Aorta (tissue), 5 donors: ENCODE measurements at regions not wholly inside any gene's neighbourhood (a gene's known extent, or its start where the extent isn't known, plus 50 kb on each side); places are given as distances from the start of the nearest gene placed in this dataset.

Source experiments
- ATAC-seq: fragments of 200-7000 bp; cut with Tn5 transposase; one replicate; pipeline ENCODE4 v1.9.1; 2022; ENCODE audit warnings: moderate library complexity; ENCODE audit not compliant: low FRiP score
- DNase-seq, 2 donors: peaks; one replicate each; pipeline ENCODE4 v3.0.0-alpha.2; 2020
- H3K27ac ChIP-seq, 2 donors: one replicate each; pipeline ENCODE4 v1.5.1; 2013; ENCODE audit warnings: low read length in 2 of 2, mild to moderate bottlenecking in 2 of 2, moderate library complexity in 2 of 2, control low read depth in 1 of 2, inconsistent platforms in 1 of 2, low read depth in 1 of 2
- H3K27me3 ChIP-seq, 2 donors: one replicate each; pipeline ENCODE4 v1.6.1; 2013; ENCODE audit warnings: control low read depth in 1 of 2, low read length in 1 of 2, mild to moderate bottlenecking in 1 of 2, moderate library complexity in 1 of 2; ENCODE audit not compliant: insufficient read depth in 2 of 2, control insufficient read depth in 1 of 2
- H3K36me3 ChIP-seq, 2 donors: one replicate each; pipeline ENCODE4 v1.6.1; 2013; ENCODE audit warnings: control low read depth in 1 of 2, low read length in 1 of 2, mild to moderate bottlenecking in 1 of 2; ENCODE audit not compliant: insufficient read depth in 2 of 2, control insufficient read depth in 1 of 2
- H3K4me1 ChIP-seq, 2 donors: one replicate each; pipeline ENCODE4 v1.6.1; 2013; ENCODE audit warnings: low read length in 2 of 2, control low read depth in 1 of 2, mild to moderate bottlenecking in 1 of 2, moderate library complexity in 1 of 2; ENCODE audit not compliant: insufficient read depth in 2 of 2, control insufficient read depth in 1 of 2
- H3K4me3 ChIP-seq, 2 donors: one replicate each; pipeline ENCODE4 v1.5.1; 2013; ENCODE audit warnings: low read length in 2 of 2, control low read depth in 1 of 2, mild to moderate bottlenecking in 1 of 2
- H3K9me3 ChIP-seq: one replicate; pipeline ENCODE4 v1.6.1; 2013; ENCODE audit warnings: mild to moderate bottlenecking, low read length; ENCODE audit not compliant: control insufficient read depth
- WGBS, 2 donors: extraction: QIAGEN DNeasy Blood & Tissue Kit; methylation state at CpG; one replicate each; pipeline ENCODE4 v1.1.7; 2013; 5-methylcytosine and 5-hydroxymethylcytosine counted together
- intact Hi-C, 2 donors: fragments of 100-400 bp; cut with DNase I; formaldehyde crosslinking; loops; one replicate each; pipeline versions ENCODE4 v1.14.2 to v1.15.0; 2022
- donor health status: healthy with polysubstance abuse.
- donor health status: Bipolar disorder and iron deficiency.
- donor health status: DM: no; HTN: no; CAD: no.
- donor health status: DM: no; HTN: no; CAD: no.
- donor health status: DM: yes; HTN: yes; CAD: no.

- 74 to 82% methylated on average over 3 of the region's 3 CpGs for WGBS, 2 donors
- no peak for DNase-seq
- no peak for ATAC-seq
- intact Hi-C loops, result no loop called here
- no peaks in the 10 kb centered on the region for H3K9me3 ChIP-seq
- no peaks in the 10 kb centered on the region for H3K27me3 ChIP-seq
- no peak overlapping the region for H3K27ac ChIP-seq
- no peaks in the 10 kb centered on the region for H3K36me3 ChIP-seq
- H3K4me3 ChIP-seq, result no peak overlapping the region
- H3K4me1 ChIP-seq, result no peaks in the 10 kb centered on the region
Observed at GRCh38 chr4:167541286-167541685, 307.0 kb upstream of the SPOCK3 start.

DNA sequence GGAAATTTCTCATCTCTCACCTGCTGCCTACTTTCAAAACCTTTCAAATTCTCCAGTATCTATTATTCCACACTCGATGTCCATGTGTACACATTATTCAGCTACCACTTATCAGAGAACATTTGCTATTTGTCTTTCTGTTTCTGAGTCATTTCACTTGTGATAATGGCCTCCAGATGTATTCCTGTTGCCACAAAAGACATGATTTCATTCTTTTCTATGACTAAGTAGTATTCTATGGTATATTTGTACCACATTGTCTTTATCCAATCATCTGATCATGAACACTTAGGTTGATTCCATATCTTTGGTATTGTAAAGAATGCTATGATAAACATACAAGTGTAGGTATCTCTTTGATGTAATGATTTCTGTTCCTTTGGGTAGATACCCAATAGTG is 310.1 kb upstream of the SPOCK3 start:
- Histone ChIP-seq H3K4me3 (no peak overlapping the region), H3K4me1 (no peaks in the 10 kb centered on the region), H3K27ac (no peak overlapping the region), H3K27me3 (no peaks in the 10 kb centered on the region), H3K36me3 (no peaks in the 10 kb centered on the region), H3K9me3 (no peaks in the 10 kb centered on the region)
- no peak for DNase-seq
- 54 to 59% methylated on average over 1 of the region's 1 CpG for WGBS, 2 donors
- ATAC-seq, result no peak
- intact Hi-C loops, result no loop called here

DNA sequence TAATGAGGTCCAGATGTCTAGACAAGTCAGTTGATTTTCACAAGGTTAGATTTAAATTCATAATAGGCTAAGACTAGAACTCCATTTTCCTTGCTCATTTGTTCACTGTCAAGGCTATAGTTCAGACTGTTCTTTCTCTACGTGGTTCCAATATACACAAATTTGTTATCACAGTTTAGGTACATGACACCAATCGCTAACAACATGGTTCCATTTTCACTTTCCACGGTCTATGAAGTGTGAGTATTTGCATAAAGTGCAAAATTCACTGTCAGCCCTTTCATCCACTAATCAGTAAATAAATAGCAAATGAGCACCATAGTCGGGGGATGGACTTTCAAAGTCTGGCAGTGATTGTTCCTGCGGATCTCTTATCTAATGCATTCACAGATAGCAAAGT is 315.7 kb upstream of the SPOCK3 start:
- H3K27me3 ChIP-seq, result no peaks in the 10 kb centered on the region
- H3K9me3 ChIP-seq, result no peaks in the 10 kb centered on the region
- H3K4me1 ChIP-seq, result no peaks in the 10 kb centered on the region
- ATAC-seq (no peak), DNase-seq (no peak)
- WGBS, 2 donors, result 60 to 67% methylated on average over 5 of the region's 5 CpGs
- no peak overlapping the region for H3K27ac ChIP-seq
- no peaks in the 10 kb centered on the region for H3K36me3 ChIP-seq
- intact Hi-C loops, result no loop called here
- no peak overlapping the region for H3K4me3 ChIP-seq

GRCh38 chr4:167555338-167556022 is 321.2 kb upstream of the SPOCK3 start:
- Histone ChIP-seq H3K27me3 (no peaks in the 10 kb centered on the region), H3K4me3 (no peak overlapping the region), H3K27ac (no peak overlapping the region), H3K4me1 (no peaks in the 10 kb centered on the region), H3K9me3 (no peaks in the 10 kb centered on the region), H3K36me3 (no peaks in the 10 kb centered on the region)
- ATAC-seq (no peak), DNase-seq (no peak)
- intact Hi-C loops, result no loop called here
- WGBS, 2 donors, result 75 to 80% methylated on average over 3 of the region's 3 CpGs

DNA sequence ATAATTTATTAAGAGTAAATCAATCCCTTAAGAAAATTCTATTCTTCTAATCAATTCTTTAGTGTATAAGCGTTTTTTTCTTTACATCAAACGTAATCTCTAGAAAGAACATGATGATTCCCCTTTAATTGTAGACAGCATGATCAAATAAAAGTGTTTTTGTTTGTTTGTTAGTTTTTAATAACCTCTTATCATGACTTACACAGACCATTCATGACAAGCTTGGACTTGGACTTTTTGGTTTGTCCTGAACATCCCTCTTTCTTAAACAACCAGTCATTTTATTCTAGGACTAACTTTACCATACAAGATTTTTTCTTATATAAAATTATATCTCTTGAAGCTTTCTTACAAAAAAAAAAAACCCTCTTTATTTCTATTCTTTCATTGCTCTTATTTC is 344.6 kb upstream of the SPOCK3 start:
- Histone ChIP-seq H3K36me3 (no peaks in the 10 kb centered on the region), H3K27ac (no peak overlapping the region), H3K4me1 (no peaks in the 10 kb centered on the region), H3K27me3 (peaks cover 0 to 2% of the 10 kb centered on the region in 2 donors), H3K4me3 (no peak overlapping the region), H3K9me3 (no peaks in the 10 kb centered on the region)
- intact Hi-C loops, result no loop called here
- ATAC-seq, result no peak
- WGBS, 2 donors, result 23 to 31% methylated on average over 2 of the region's 2 CpGs
- DNase-seq, result no peak

- ATAC-seq, result peak; percentile 54
Observed at GRCh38 chr4:167581449-167581965, 347.2 kb upstream of the SPOCK3 start.

GRCh38 chr4:167587361-167587760 is 353.1 kb upstream of the SPOCK3 start:
- WGBS, 2 donors, result 83 to 87% methylated on average over 5 of the region's 5 CpGs
- no peak for ATAC-seq

More at GRCh38 chr4:167581449-167581965, 347.2 kb upstream of the SPOCK3 start:
- peaks cover 0 to 2% of the 10 kb centered on the region in 2 donors for H3K27me3 ChIP-seq
- H3K9me3 ChIP-seq, result no peaks in the 10 kb centered on the region
- H3K4me3 ChIP-seq, result no peak overlapping the region
- no peak overlapping the region for H3K27ac ChIP-seq
- DNase-seq, result peak in 1 of 2 donors; percentile 62
- WGBS, 2 donors, result 82 to 88% methylated on average over 16 to 19 of the region's 19 CpGs
- no peaks in the 10 kb centered on the region for H3K36me3 ChIP-seq
- intact Hi-C loops, result no loop called here
- H3K4me1 ChIP-seq, result no peaks in the 10 kb centered on the region

GRCh38 chr4:167595898-167596297 is 361.6 kb upstream of the SPOCK3 start:
- WGBS, 2 donors, result 66% methylated on average over 3 of the region's 3 CpGs
- DNase-seq, result no peak

More at GRCh38 chr4:167587361-167587760, 353.1 kb upstream of the SPOCK3 start:
- Histone ChIP-seq H3K4me1 (no peaks in the 10 kb centered on the region), H3K27ac (no peak overlapping the region), H3K27me3 (no peaks in the 10 kb centered on the region), H3K9me3 (no peaks in the 10 kb centered on the region), H3K36me3 (no peaks in the 10 kb centered on the region), H3K4me3 (no peak overlapping the region)
- intact Hi-C loops, result no loop called here
- no peak for DNase-seq

GRCh38 chr4:167602157-167602556 is 367.9 kb upstream of the SPOCK3 start:
- Histone ChIP-seq H3K4me3 (no peak overlapping the region), H3K27ac (no peak overlapping the region), H3K36me3 (no peaks in the 10 kb centered on the region), H3K9me3 (no peaks in the 10 kb centered on the region), H3K27me3 (no peaks in the 10 kb centered on the region), H3K4me1 (no peaks in the 10 kb centered on the region)
- intact Hi-C loops, result no loop called here
- ATAC-seq (no peak), DNase-seq (no peak)
- WGBS, 2 donors, result 79 to 83% methylated on average over 2 of the region's 2 CpGs

More at GRCh38 chr4:167595898-167596297, 361.6 kb upstream of the SPOCK3 start:
- Histone ChIP-seq H3K27ac (no peak overlapping the region), H3K36me3 (no peaks in the 10 kb centered on the region), H3K27me3 (no peaks in the 10 kb centered on the region), H3K9me3 (no peaks in the 10 kb centered on the region), H3K4me1 (no peaks in the 10 kb centered on the region), H3K4me3 (no peak overlapping the region)
- intact Hi-C loops, result no loop called here
- ATAC-seq, result no peak
